OCI-M1 (cell line): ENCODE measurements at regions not wholly inside any gene's neighbourhood (a gene's known extent, or its start where the extent isn't known, plus 50 kb on each side); places are given as distances from the start of the nearest gene placed in this dataset.
"Not testable (repeated sequence)": the region's sequence is repeated elsewhere in the genome, so short reads cannot be mapped to it uniquely, and the experiment has no call there.

Experiments
- DNase-seq: peaks from one replicate; lab custom pipeline; 2025; lab: John Stamatoyannopoulos, UW

- DNase-seq = no peak
Observed at GRCh38 chr14:89564989-89565388, 148.0 kb upstream of the FOXN3 start.

- DNase-seq = no peak
Observed at GRCh38 chr14:89564286-89564957, 147.4 kb upstream of the FOXN3 start.

- DNase-seq = no peak
Observed at GRCh38 chr14:89563471-89563870, 146.4 kb upstream of the FOXN3 start.

- no peak for DNase-seq
Observed at GRCh38 chr14:89551955-89552354, 134.9 kb upstream of the FOXN3 start.

- no peak for DNase-seq
Observed at GRCh38 chr14:89551432-89551831, 134.4 kb upstream of the FOXN3 start.

GRCh38 chr14:89550821-89551220 is 133.8 kb upstream of the FOXN3 start:
- DNase-seq = no peak

- no peak for DNase-seq
Observed at GRCh38 chr14:89549381-89550125, 132.5 kb upstream of the FOXN3 start.

- DNase-seq = not testable (repeated sequence)
Observed at GRCh38 chr14:89547047-89547446, 130.0 kb upstream of the FOXN3 start.

GRCh38 chr14:89544636-89545301 is 127.7 kb upstream of the FOXN3 start:
- DNase-seq = no peak

- no peak for DNase-seq
Observed at GRCh38 chr14:89543425-89543790, 126.4 kb upstream of the FOXN3 start.

- DNase-seq = no peak
Observed at GRCh38 chr14:89542786-89543424, 125.9 kb upstream of the FOXN3 start.

GRCh38 chr14:89540830-89541470 is 123.9 kb upstream of the FOXN3 start:
- no peak for DNase-seq

GRCh38 chr14:89540009-89540829 is 123.2 kb upstream of the FOXN3 start:
- no peak for DNase-seq

- DNase-seq = no peak
Observed at GRCh38 chr14:89537911-89538310, 120.9 kb upstream of the FOXN3 start.

GRCh38 chr14:89534902-89535685 is 118.1 kb upstream of the FOXN3 start:
- DNase-seq = no peak

GRCh38 chr14:89533766-89534165 is 116.7 kb upstream of the FOXN3 start:
- no peak for DNase-seq

GRCh38 chr14:89533136-89533535 is 116.1 kb upstream of the FOXN3 start:
- DNase-seq = no peak

GRCh38 chr14:89531661-89532335 is 114.8 kb upstream of the FOXN3 start:
- DNase-seq = no peak

GRCh38 chr14:89524990-89525667 is 108.1 kb upstream of the FOXN3 start:
- no peak for DNase-seq
